SK-N-SH treated with all-trans-retinoic acid at 6 μM for 48 hours (cell line): ENCODE measurements at regions not wholly inside any gene's neighbourhood (a gene's known extent, or its start where the extent isn't known, plus 50 kb on each side); places are given as distances from the start of the nearest gene placed in this dataset.

Source experiments
- ARNTL ChIP-seq: fragments of 450-650 bp; formaldehyde crosslinking; IDR thresholded peaks from 2 replicates; pipeline ENCODE4 v1.5.0; 2020; ENCODE audit warnings: low read depth, mild to moderate bottlenecking, moderate library complexity, borderline replicate concordance
- PATZ1 ChIP-seq: fragments of 250-450 bp; sonication (Bioruptor Pico); IDR thresholded peaks from 2 replicates; pipeline ENCODE4 v1.8.0; 2020; ENCODE audit warnings: mild to moderate bottlenecking, moderate library complexity, borderline replicate concordance
- PPARA ChIP-seq: fragments of 250-450 bp; sonication (Bioruptor Pico); IDR thresholded peaks from 2 replicates; pipeline ENCODE4 v1.5.0; 2020; ENCODE audit warnings: mild to moderate bottlenecking, borderline replicate concordance
- RARB ChIP-seq: fragments of 250-450 bp; sonication (Bioruptor Pico); IDR thresholded peaks from 2 replicates; pipeline ENCODE4 v1.8.0; 2021; ENCODE audit warnings: mild to moderate bottlenecking, moderate library complexity
- ZFP30 ChIP-seq: fragments of 450-650 bp; formaldehyde crosslinking; IDR thresholded peaks from 2 replicates; pipeline ENCODE4 v1.5.0; 2022; ENCODE audit warnings: mild to moderate bottlenecking, moderate library complexity
- ZNF8 ChIP-seq: fragments of 450-650 bp; formaldehyde crosslinking; IDR thresholded peaks from 2 replicates; pipeline ENCODE4 v1.5.0; 2020; ENCODE audit warnings: mild to moderate bottlenecking, moderate library complexity

- TF ChIP-seq PATZ1 (CRISPR knock-in tag): no peak
- TF ChIP-seq ZNF8: no peak
- TF ChIP-seq ARNTL (CRISPR knock-in tag): no peak
- no peak for TF ChIP-seq RARB
- TF ChIP-seq PPARA: no peak
- TF ChIP-seq ZFP30 (CRISPR knock-in tag): no peak
Observed at GRCh38 chr4:27807207-27807606, 946.6 kb downstream of the STIM2 start.
